HG03565 (cell line): ENCODE measurements at regions not wholly inside any gene's neighbourhood (a gene's known extent, or its start where the extent isn't known, plus 50 kb on each side); places are given as distances from the start of the nearest gene placed in this dataset.
"Not testable (repeated sequence)": the region's sequence is repeated elsewhere in the genome, so short reads cannot be mapped to it uniquely, and the experiment has no call there.

Experiments used
- ATAC-seq: cut with Tn5 transposase; IDR thresholded peaks from one replicate; pipeline ENCODE4 v1.9.1; 2021; ENCODE audit warnings: mild to moderate bottlenecking, moderate library complexity; ENCODE audit not compliant: unreplicated experiment

GRCh38 chr4:79850626-79851025, 222.4 kb downstream of the ANTXR2 start:
- ATAC-seq: no peak

- ATAC-seq: no peak
Measured at GRCh38 chr4:79848329-79848728, 224.7 kb downstream of the ANTXR2 start.

- no peak for ATAC-seq
Measured at GRCh38 chr4:79847411-79847810, 225.6 kb downstream of the ANTXR2 start.

- ATAC-seq: no peak
Measured at GRCh38 chr4:79842162-79842561, 230.9 kb downstream of the ANTXR2 start.

- no peak for ATAC-seq
Measured at GRCh38 chr4:79833857-79834256, 239.2 kb downstream of the ANTXR2 start.

GRCh38 chr4:79831701-79832514, 241.1 kb downstream of the ANTXR2 start:
- no peak for ATAC-seq

- no peak for ATAC-seq
Measured at GRCh38 chr4:79831119-79831528, 241.9 kb downstream of the ANTXR2 start.

GRCh38 chr4:79827283-79827682, 245.7 kb downstream of the ANTXR2 start:
- ATAC-seq: no peak

GRCh38 chr4:79823148-79823763, 249.8 kb downstream of the ANTXR2 start:
- ATAC-seq: no peak

GRCh38 chr4:79820427-79820826, 252.6 kb downstream of the ANTXR2 start:
- ATAC-seq: no peak

- not testable (repeated sequence) for ATAC-seq
Measured at GRCh38 chr4:79807933-79808332, 265.1 kb downstream of the ANTXR2 start.

- ATAC-seq: no peak
Measured at GRCh38 chr4:79798047-79798446, 275.0 kb downstream of the ANTXR2 start.

- no peak for ATAC-seq
Measured at GRCh38 chr4:79796948-79797347, 276.1 kb downstream of the ANTXR2 start.

GRCh38 chr4:79788884-79789283, 284.1 kb downstream of the ANTXR2 start:
- no peak for ATAC-seq

- no peak for ATAC-seq
Measured at GRCh38 chr4:79780129-79780528, 292.9 kb downstream of the ANTXR2 start.

GRCh38 chr4:79772510-79772909, 300.5 kb downstream of the ANTXR2 start:
- no peak for ATAC-seq

- ATAC-seq: no peak
Measured at GRCh38 chr4:79764120-79764519, 308.9 kb downstream of the ANTXR2 start.

GRCh38 chr4:79763486-79764075, 309.4 kb downstream of the ANTXR2 start:
- no peak for ATAC-seq

GRCh38 chr4:79759793-79760192, 313.2 kb downstream of the ANTXR2 start:
- ATAC-seq: no peak

GRCh38 chr4:79757600-79757999, 315.4 kb downstream of the ANTXR2 start:
- no peak for ATAC-seq

- no peak for ATAC-seq
Measured at GRCh38 chr4:79756140-79756895, 316.7 kb downstream of the ANTXR2 start.
